GM12892 (cell line): ENCODE measurements at regions not wholly inside any gene's neighbourhood (a gene's known extent, or its start where the extent isn't known, plus 50 kb on each side); places are given as distances from the start of the nearest gene placed in this dataset.

ENCODE experiments used
- POLR2A ChIP-seq: IDR thresholded peaks from 2 replicates; pipeline ENCODE4 v1.6.1; 2011; ENCODE audit warnings: low read depth, low read length, control low read depth
- POLR2AphosphoS5 ChIP-seq: IDR thresholded peaks from 2 replicates; pipeline ENCODE4 v1.6.1; 2011; ENCODE audit warnings: low read depth, low read length, control low read depth
- TAF1 ChIP-seq: IDR thresholded peaks from 2 replicates; pipeline ENCODE4 v1.6.1; 2011; ENCODE audit warnings: low read depth, mild to moderate bottlenecking, control low read depth, low read length, borderline replicate concordance

DNA sequence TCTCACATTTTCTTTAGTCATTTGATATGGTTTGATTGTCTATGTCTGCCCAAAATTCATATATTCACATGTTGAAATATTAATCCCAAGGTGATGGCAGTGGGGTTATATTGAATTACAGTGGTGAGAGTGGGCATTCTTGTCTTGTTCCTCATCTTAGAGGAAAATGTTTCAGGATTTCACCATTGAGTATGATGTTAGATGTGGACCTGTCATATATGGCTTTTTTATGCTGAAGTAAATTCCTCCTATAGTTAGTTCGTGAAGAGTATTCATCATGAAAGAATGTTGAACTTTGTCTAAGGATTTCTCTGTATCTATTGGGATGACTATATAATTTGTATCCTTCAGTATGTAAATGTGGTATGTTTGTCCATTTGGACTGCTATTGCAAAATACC is 512.3 kb upstream of the EPHA5 start:
- no peak for TF ChIP-seq TAF1
- no peak for TF ChIP-seq POLR2A
- no peak for TF ChIP-seq POLR2AphosphoS5
